ENCODE measurements at regions not wholly inside any gene's neighbourhood (a gene's known extent, or its start where the extent isn't known, plus 50 kb on each side); places are given as distances from the start of the nearest gene placed in this dataset.

GRCh38 chr6:24064106-24064505, 61.9 kb upstream of the NRSN1 start:
- no peak overlapping the region for H3K27ac ChIP-seq
- TF ChIP-seq CTCF (conservative IDR thresholded peaks at IDR 0.05), result peak; percentile 68
- TF ChIP-seq ZFX (IDR thresholded peaks at IDR 0.05), result no peak

GRCh38 chr6:24064832-24065231, 61.2 kb upstream of the NRSN1 start:
- TF ChIP-seq ZFX (IDR thresholded peaks at IDR 0.05), result no peak
- TF ChIP-seq CTCF (conservative IDR thresholded peaks at IDR 0.05), result no peak
- H3K27ac ChIP-seq, result no peak overlapping the region

- H3K27ac ChIP-seq, result no peak overlapping the region
- no peak for TF ChIP-seq ZFX (IDR thresholded peaks at IDR 0.05)
- TF ChIP-seq CTCF (conservative IDR thresholded peaks at IDR 0.05), result no peak
Observed at GRCh38 chr6:24069526-24069925, 56.5 kb upstream of the NRSN1 start.

GRCh38 chr6:24072038-24072746, 53.8 kb upstream of the NRSN1 start:
- H3K27ac ChIP-seq, result no peak overlapping the region
- TF ChIP-seq CTCF (conservative IDR thresholded peaks at IDR 0.05), result no peak
- no peak for TF ChIP-seq ZFX (IDR thresholded peaks at IDR 0.05)

- no peak overlapping the region for H3K27ac ChIP-seq
- no peak for TF ChIP-seq ZFX (IDR thresholded peaks at IDR 0.05)
- TF ChIP-seq CTCF (conservative IDR thresholded peaks at IDR 0.05), result no peak
Observed at GRCh38 chr6:24076011-24076410, 50.0 kb upstream of the NRSN1 start.
